Sigmoid colon (tissue), 6 donors: ENCODE measurements at regions not wholly inside any gene's neighbourhood (a gene's known extent, or its start where the extent isn't known, plus 50 kb on each side); places are given as distances from the start of the nearest gene placed in this dataset.

Source experiments
- DNase-seq: peaks from one replicate; pipeline ENCODE4 v3.0.0-alpha.2; 2019
- H3K27ac ChIP-seq, 4 donors: fragments of 200-600 bp; sonication (generic); one replicate each; pipeline ENCODE4 v1.5.1; 2016 to 2019; ENCODE audit warnings: mild to moderate bottlenecking in 1 of 4
- H3K27me3 ChIP-seq, 3 donors: fragments of 200-600 bp; sonication (generic); one replicate each; pipeline ENCODE4 v1.5.1; 2019; ENCODE audit warnings: mild to moderate bottlenecking in 1 of 3
- H3K36me3 ChIP-seq, 4 donors: fragments of 200-600 bp; sonication (generic); one replicate each; pipeline ENCODE4 v1.5.1; 2016 to 2019
- H3K4me1 ChIP-seq, 4 donors: fragments of 200-600 bp; sonication (generic); one replicate each; pipeline ENCODE4 v1.5.1; 2017 to 2019
- H3K4me3 ChIP-seq, 4 donors: fragments of 200-600 bp; sonication (generic); one replicate each; pipeline ENCODE4 v1.5.1; 2017 to 2019; ENCODE audit warnings: mild to moderate bottlenecking in 2 of 4, moderate library complexity in 1 of 4
- H3K9me3 ChIP-seq, 4 donors: fragments of 200-600 bp in 3 of 4; sonication (generic) in 3 of 4; one replicate each; pipeline versions ENCODE4 v1.5.1 to v1.6.1; 2013 to 2019
- EP300 ChIP-seq, 4 donors: sonication (generic); formaldehyde crosslinking; IDR thresholded peaks; one replicate each; pipeline ENCODE4 v1.6.1; 2017; ENCODE audit warnings: antibody characterized with exemption in 4 of 4
- POLR2A ChIP-seq, 2 donors: fragments of 450-650 bp; IDR thresholded peaks; one replicate each; pipeline ENCODE4 v1.6.1; 2016; ENCODE audit warnings: antibody characterized with exemption in 2 of 2, mild to moderate bottlenecking in 2 of 2, moderate library complexity in 2 of 2
- POLR2AphosphoS5 ChIP-seq, 4 donors: sonication (generic); formaldehyde crosslinking; IDR thresholded peaks; one replicate each; pipeline ENCODE4 v1.6.1; 2017; ENCODE audit warnings: antibody characterized with exemption in 4 of 4
- WGBS, 2 donors: extraction: QIAGEN DNeasy Blood & Tissue Kit; methylation state at CpG; one replicate each; pipeline ENCODE4 v1.1.7; 2013; 5-methylcytosine and 5-hydroxymethylcytosine counted together
- intact Hi-C: fragments of 100-400 bp; cut with DNase I; formaldehyde crosslinking; loops from one replicate; pipeline ENCODE4 v1.15.1; 2023
- TF ChIP-seq, protein P1 (sequence below), 4 experiments: fragments of 450-650 bp in 3 of 4; fragments of 200-600 bp in 1 of 4; IDR thresholded peaks; one replicate each; pipeline ENCODE4 v1.5.1; 2016 to 2019; ENCODE audit warnings: antibody characterized with exemption in 4 of 4, mild to moderate bottlenecking in 3 of 4, moderate library complexity in 2 of 4
- donor health status: healthy with polysubstance abuse.
- donor health status: healthy.

DNA sequence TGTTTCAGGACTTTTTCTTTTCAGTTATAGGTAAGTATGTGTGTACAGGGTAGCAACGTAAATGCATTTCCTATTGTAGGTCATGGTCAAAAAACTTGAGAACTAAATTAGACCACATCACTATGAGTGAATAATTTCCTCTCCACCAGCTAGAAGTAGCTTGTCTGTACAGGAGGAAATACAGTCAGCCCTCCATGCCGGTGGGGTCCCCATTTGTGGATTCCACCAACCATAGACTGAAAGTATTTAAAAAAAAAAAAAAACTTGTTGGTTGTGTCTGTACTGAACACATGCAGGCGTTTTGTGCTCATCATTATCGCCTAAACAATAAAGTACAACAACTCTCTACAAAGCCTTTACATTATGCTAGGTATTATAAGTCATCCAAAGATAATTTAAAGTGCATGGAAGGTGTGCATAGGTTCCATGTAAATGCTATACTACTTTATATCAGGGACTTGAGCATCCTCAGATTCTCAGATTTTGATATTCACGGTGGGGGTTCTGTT, 94.2 kb upstream of the NDUFV2 start:
- no peak overlapping the region for H3K27ac ChIP-seq
- intact Hi-C loops, result no loop called here
- no peak for DNase-seq
- TF ChIP-seq, protein P1, sequence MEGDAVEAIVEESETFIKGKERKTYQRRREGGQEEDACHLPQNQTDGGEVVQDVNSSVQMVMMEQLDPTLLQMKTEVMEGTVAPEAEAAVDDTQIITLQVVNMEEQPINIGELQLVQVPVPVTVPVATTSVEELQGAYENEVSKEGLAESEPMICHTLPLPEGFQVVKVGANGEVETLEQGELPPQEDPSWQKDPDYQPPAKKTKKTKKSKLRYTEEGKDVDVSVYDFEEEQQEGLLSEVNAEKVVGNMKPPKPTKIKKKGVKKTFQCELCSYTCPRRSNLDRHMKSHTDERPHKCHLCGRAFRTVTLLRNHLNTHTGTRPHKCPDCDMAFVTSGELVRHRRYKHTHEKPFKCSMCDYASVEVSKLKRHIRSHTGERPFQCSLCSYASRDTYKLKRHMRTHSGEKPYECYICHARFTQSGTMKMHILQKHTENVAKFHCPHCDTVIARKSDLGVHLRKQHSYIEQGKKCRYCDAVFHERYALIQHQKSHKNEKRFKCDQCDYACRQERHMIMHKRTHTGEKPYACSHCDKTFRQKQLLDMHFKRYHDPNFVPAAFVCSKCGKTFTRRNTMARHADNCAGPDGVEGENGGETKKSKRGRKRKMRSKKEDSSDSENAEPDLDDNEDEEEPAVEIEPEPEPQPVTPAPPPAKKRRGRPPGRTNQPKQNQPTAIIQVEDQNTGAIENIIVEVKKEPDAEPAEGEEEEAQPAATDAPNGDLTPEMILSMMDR (IDR thresholded peaks at IDR 0.05), result no peak
- no peak for TF ChIP-seq POLR2A (IDR thresholded peaks at IDR 0.05)
- no peak for TF ChIP-seq POLR2AphosphoS5 (IDR thresholded peaks at IDR 0.05)
- no peak for TF ChIP-seq EP300 (IDR thresholded peaks at IDR 0.05)
- no peak overlapping the region for H3K4me3 ChIP-seq
- no peaks in the 10 kb centered on the region for H3K36me3 ChIP-seq
- 77 to 86% methylated on average over 5 of the region's 5 CpGs for WGBS, 2 donors
- H3K27me3 ChIP-seq, result no peaks in the 10 kb centered on the region
- no peaks in the 10 kb centered on the region for H3K4me1 ChIP-seq
- no peaks in the 10 kb centered on the region for H3K9me3 ChIP-seq

DNA sequence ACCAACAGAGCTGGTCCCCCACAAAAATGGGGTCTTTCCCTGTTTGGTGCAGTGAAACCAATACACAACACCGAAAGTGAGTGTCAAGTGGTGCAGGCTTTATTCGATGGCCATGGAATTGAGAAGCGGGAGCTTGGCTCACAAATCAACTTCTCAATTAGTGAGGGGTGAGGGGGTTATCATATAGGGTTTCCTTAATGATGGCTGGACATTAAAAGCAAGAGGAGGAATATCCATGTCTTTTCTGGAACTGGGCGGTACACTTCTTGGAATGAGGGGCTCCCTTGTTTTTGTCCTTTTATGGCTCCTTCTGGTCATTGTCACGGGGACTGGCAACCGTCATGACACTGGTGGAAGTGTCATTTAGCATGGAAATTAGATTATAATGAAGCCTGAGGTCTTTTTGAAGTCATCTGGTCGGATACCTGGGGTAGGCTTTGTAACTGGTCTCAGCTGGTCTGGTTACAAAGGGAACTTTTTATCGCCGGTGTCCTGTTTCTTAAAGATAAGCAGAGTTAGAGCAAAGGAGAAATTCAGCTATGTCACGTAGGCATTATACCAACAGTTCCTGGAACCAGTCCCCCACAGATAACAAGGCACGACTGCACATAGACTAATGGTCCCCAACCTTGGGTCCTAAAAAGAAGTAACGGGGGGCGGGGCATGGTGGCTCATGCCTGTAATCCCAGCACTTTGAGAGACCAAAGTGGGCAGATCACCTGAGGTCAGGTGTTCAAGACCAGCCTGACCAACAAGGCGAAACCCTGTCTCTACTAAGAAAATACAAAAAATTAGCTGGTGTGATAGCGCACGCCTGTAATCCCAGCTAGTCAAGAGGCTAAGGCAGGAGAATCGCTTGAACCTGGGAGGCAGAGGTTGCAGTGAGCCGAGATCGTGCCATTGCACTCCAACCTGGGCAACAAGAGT, 93.5 kb upstream of the NDUFV2 start:
- DNase-seq, result no peak
- intact Hi-C loops, result no loop called here
- Histone ChIP-seq H3K4me1 (no peaks in the 10 kb centered on the region), H3K27ac (no peak overlapping the region), H3K36me3 (no peaks in the 10 kb centered on the region), H3K9me3 (no peaks in the 10 kb centered on the region), H3K4me3 (no peak overlapping the region), H3K27me3 (no peaks in the 10 kb centered on the region)
- TF ChIP-seq POLR2AphosphoS5 (IDR thresholded peaks at IDR 0.05) (no peak), EP300 (IDR thresholded peaks at IDR 0.05) (no peak), POLR2A (IDR thresholded peaks at IDR 0.05) (no peak)
- TF ChIP-seq, protein P1 (IDR thresholded peaks at IDR 0.05), result no peak
- WGBS, 2 donors, result 74 to 85% methylated on average over 19 of the region's 19 CpGs

DNA sequence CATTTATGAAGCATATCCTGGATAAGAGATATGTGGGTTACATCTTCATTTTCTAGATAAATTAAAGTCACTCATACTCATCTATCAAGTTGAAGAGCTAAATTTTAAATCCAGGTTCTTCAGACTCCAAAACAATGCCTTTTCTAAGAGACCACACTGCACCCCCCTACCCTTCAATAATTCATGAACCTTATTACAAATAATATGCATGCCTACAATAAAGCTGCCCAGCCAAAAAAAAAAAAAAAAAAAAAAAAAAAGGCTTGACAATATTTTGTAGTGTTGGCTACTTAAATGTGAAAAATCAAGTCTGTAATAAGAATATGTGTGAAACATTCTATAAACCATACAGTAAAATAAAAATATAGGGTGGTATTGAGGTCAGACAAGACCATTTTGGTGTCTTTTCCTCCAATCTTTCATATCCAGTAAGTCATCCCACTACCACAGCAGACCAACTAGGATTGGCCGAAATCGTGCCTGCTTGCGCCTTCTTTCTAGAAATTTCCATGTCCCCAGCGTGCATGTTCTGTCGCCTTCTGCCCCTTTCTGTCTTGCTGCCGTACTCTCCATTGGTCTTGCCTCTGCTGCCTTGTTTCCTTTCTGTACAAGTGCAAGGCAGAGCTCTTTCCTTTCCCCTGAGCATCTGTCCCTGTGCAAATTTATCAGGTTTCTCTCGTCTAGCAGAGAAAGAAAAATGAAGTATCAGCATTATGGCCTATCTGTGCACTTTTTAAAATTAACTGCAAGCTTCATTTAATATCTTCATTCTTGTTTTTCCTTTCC, 92.6 kb upstream of the NDUFV2 start:
- Histone ChIP-seq H3K36me3 (no peaks in the 10 kb centered on the region), H3K27me3 (no peaks in the 10 kb centered on the region), H3K9me3 (no peaks in the 10 kb centered on the region), H3K4me3 (no peak overlapping the region), H3K27ac (no peak overlapping the region), H3K4me1 (no peaks in the 10 kb centered on the region)
- DNase-seq, result no peak
- WGBS, 2 donors, result 89 to 94% methylated on average over 7 of the region's 7 CpGs
- no peak for TF ChIP-seq POLR2A (IDR thresholded peaks at IDR 0.05)
- TF ChIP-seq, protein P1 (IDR thresholded peaks at IDR 0.05), result no peak
- no peak for TF ChIP-seq POLR2AphosphoS5 (IDR thresholded peaks at IDR 0.05)
- no peak for TF ChIP-seq EP300 (IDR thresholded peaks at IDR 0.05)
- intact Hi-C loops, result no loop called here

DNA sequence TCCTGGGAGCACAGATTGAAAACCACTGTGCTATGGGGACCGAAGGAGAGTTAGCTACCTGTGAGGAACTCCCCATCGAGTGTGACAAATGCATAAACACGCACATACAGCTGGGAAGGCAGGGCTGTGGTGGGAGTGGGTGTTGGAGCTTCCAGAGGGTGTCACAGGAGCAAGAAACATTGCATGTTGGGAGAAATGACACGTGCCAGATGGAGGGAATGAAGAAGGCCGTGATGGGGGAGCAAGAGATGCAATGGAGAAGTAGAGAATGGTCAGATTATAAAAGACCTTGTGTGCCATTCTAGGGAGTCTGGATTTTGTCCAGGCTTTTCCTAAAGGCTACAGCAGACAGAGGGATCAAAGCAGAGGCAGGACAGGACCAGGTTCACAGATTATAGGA, 91.1 kb upstream of the NDUFV2 start:
- H3K27me3 ChIP-seq, result no peaks in the 10 kb centered on the region
- intact Hi-C loops, result no loop called here
- 66 to 79% methylated on average over 5 of the region's 5 CpGs for WGBS, 2 donors

More for the DNA sequence above, 91.1 kb upstream of the NDUFV2 start:
- H3K4me3 ChIP-seq, result no peak overlapping the region
- TF ChIP-seq POLR2AphosphoS5 (IDR thresholded peaks at IDR 0.05), result no peak
- TF ChIP-seq, protein P1 (IDR thresholded peaks at IDR 0.05), result no peak
- TF ChIP-seq EP300 (IDR thresholded peaks at IDR 0.05), result no peak
- no peak for TF ChIP-seq POLR2A (IDR thresholded peaks at IDR 0.05)
- H3K36me3 ChIP-seq, result no peaks in the 10 kb centered on the region
- DNase-seq, result no peak
- H3K9me3 ChIP-seq, result no peaks in the 10 kb centered on the region
- peaks cover 0 to 2% (median 1%) of the 10 kb centered on the region in 4 donors for H3K4me1 ChIP-seq
- H3K27ac ChIP-seq, result no peak overlapping the region
